ENCODE measurements at regions not wholly inside any gene's neighbourhood (a gene's known extent, or its start where the extent isn't known, plus 50 kb on each side); places are given as distances from the start of the nearest gene placed in this dataset.

DNA sequence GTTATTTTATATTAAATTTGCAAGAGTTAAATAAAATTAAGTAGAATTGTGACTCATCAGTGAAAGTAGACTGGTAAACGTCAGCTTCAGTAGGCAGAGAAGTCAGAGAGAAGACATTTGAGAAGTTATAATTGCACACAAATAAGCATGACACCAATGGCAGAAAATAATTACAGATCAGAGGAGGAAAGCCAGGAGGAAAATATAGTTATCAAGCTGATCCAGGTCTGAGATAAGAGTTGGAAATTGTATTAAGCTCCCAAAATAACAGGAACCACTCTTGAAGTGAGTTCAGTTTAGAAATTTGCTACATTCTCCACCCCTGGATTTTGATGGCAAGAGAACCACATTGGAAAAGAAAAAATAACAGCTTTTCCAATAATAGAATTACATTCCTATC, 533.8 kb upstream of the CHORDC1 start:
- TF ChIP-seq, protein P1, sequence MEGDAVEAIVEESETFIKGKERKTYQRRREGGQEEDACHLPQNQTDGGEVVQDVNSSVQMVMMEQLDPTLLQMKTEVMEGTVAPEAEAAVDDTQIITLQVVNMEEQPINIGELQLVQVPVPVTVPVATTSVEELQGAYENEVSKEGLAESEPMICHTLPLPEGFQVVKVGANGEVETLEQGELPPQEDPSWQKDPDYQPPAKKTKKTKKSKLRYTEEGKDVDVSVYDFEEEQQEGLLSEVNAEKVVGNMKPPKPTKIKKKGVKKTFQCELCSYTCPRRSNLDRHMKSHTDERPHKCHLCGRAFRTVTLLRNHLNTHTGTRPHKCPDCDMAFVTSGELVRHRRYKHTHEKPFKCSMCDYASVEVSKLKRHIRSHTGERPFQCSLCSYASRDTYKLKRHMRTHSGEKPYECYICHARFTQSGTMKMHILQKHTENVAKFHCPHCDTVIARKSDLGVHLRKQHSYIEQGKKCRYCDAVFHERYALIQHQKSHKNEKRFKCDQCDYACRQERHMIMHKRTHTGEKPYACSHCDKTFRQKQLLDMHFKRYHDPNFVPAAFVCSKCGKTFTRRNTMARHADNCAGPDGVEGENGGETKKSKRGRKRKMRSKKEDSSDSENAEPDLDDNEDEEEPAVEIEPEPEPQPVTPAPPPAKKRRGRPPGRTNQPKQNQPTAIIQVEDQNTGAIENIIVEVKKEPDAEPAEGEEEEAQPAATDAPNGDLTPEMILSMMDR (IDR thresholded peaks at IDR 0.05; ENCODE audit: low read depth, low read length, missing control alignments): no peak
- H3K4me3 ChIP-seq (ENCODE audit: low read depth, low read length): no peak overlapping the region
- no peak for DNase-seq (ENCODE audit: low read depth)

DNA sequence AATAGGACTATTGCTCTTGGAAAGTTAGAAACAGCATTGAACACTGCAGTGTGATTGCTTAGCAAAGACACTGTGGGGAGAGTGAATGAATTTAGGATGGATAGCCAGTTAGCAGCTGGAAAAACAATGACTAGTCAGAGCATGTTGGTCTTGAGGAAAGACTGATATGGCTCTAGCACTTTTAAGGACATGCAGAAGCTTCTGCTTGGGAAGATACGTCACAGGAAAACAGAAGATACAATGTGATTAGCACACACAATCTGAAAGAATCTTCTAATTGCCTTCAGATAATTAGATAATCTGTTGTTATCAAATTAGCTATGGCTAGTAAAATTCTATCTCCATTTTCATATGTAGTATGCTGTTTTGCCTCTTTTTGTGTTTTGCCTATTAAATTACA, 530.7 kb upstream of the CHORDC1 start:
- no peak for DNase-seq (ENCODE audit: low read depth)
- TF ChIP-seq, protein P1 (IDR thresholded peaks at IDR 0.05; ENCODE audit: low read depth, low read length, missing control alignments): no peak
- no peak overlapping the region for H3K4me3 ChIP-seq (ENCODE audit: low read depth, low read length)

DNA sequence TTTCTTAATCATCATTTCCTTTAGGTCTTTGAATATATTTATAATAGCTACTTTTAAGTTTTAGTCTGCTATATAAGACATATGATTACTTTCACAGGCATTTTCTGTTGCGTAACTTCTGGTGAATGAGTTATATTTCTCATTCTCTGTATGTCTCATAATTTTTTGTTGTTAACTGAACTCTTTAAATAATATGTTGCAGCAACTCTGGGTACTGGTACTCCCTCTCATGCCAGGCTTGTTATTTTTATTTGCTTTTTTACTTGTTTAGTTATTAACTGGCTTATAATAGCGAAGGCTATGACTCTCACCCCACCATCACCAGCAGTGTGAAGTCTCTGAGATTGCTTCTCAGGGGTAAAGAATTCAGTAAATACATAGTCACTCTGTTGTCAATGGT, 524.2 kb upstream of the CHORDC1 start:
- no peak for DNase-seq (ENCODE audit: low read depth)
- no peak overlapping the region for H3K4me3 ChIP-seq (ENCODE audit: low read depth, low read length)
- TF ChIP-seq, protein P1 (IDR thresholded peaks at IDR 0.05; ENCODE audit: low read depth, low read length, missing control alignments): no peak

DNA sequence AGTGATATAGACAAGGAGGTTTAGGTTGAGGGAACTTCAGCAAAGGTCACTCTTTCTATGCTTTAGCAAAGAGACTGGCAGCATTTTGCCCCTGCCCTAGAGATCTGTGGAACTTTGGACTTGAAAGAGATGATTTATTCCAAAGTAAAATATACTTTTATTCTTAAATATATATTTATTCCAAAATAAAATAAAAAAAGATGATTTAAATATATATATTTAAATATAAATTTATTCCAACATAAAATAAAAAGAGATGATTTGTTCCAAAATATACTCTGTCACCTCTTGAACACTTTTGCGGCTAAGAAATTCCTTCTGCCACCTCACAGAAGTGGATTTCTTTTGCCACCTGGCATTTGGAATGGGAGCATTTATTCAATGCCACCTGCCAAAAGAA, 521.3 kb upstream of the CHORDC1 start:
- H3K4me3 ChIP-seq (ENCODE audit: low read depth, low read length): no peak overlapping the region
- no peak for DNase-seq (ENCODE audit: low read depth)
- TF ChIP-seq, protein P1 (IDR thresholded peaks at IDR 0.05; ENCODE audit: low read depth, low read length, missing control alignments): no peak

DNA sequence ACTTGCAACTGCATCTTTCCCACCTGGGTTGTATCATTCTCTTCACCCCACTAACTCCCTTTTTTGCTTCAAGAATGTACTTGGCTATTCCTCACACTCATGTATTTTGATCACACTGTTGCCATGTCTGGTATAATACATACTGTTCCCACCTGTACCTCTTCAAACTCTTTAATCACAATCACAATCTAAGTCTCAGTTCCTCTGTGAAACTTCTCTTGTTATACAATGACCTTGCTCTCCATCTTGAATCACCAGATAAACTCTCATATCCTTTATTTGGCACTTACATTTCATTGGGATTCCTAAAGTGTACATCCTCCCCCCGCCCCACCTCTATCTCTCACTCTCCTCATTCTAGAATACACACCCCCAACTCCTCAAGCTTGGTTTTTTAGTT, 516.0 kb upstream of the CHORDC1 start:
- DNase-seq (ENCODE audit: low read depth): no peak

DNA sequence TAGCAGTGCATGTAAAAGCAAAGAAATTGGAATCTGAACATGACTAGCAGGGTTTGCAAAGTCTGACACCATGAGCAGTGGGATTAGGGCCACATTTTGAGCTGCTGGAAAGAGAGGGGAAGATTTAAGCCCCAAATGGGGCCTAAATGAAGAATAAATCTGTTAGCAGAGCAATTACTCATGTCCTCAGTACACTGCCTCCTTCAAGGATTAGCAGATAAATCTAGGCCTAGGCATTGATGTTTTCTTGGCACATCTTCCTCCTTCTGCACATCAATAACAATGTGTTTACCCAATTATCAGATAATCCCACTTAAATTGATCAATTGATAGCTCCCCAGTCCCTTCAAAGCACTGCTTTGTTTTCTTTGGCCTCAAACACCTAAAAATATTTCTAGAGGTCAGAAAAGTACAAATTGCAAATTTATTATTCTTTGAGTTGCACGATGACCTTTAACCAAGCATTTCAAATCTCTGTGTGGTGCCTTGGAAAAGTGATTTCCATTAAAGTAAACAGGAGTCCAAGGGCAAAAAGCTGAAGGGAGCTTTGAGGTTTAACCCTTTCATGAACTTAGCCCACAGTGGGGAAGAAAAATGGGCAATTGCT, 514.7 kb upstream of the CHORDC1 start:
- TF ChIP-seq, protein P1 (IDR thresholded peaks at IDR 0.05; ENCODE audit: low read depth, low read length, missing control alignments): no peak
- no peak for DNase-seq (ENCODE audit: low read depth)
- H3K4me3 ChIP-seq (ENCODE audit: low read depth, low read length): no peak overlapping the region

More for the DNA sequence above, 516.0 kb upstream of the CHORDC1 start:
- TF ChIP-seq, protein P1 (IDR thresholded peaks at IDR 0.05; ENCODE audit: low read depth, low read length, missing control alignments): no peak
- no peak overlapping the region for H3K4me3 ChIP-seq (ENCODE audit: low read depth, low read length)

DNA sequence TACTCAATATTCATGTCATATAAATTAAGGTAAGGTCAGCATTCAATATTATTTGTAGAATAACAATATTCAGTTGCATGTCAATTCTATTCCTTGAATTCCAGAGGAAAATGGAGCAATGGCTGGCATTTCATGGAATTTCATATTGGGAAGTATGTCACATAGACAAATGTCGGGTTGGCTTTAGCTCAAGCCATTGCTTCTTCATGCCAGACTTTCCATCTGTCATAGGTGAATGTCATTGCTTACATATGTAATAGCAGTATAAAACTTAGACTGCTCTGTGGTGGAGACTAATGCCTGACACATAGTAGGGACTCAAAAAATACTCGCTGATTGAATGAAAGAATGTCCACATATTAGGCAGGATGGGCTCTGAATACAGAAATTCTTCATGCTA, 509.6 kb upstream of the CHORDC1 start:
- TF ChIP-seq, protein P1 (IDR thresholded peaks at IDR 0.05; ENCODE audit: low read depth, low read length, missing control alignments): no peak
- DNase-seq (ENCODE audit: low read depth): no peak
- no peak overlapping the region for H3K4me3 ChIP-seq (ENCODE audit: low read depth, low read length)
